ENCODE measurements at regions not wholly inside any gene's neighbourhood (a gene's known extent, or its start where the extent isn't known, plus 50 kb on each side); places are given as distances from the start of the nearest gene placed in this dataset.
A peak's percentile ranks its signal among the peaks of the same experiment; 100 is the strongest.

GRCh38 chr2:195563857-195564512 lies 93.0 kb upstream of the SLC39A10 start:
- peak overlapping the region in 6 of 8 donors; percentile 22 to 92 (median 80) for H3K27ac ChIP-seq
- WGBS, 5 donors: 73 to 85% (median 78%) methylated on average over 12 of the region's 12 CpGs
- no peaks in the 10 kb centered on the region for H3K9me3 ChIP-seq
- DNase-seq: peak; percentile 60
- H3K36me3 ChIP-seq: no peaks in the 10 kb centered on the region
- no peaks in the 10 kb centered on the region for H3K27me3 ChIP-seq (replicated peaks in 1 of 7)
- H3K4me1 ChIP-seq: peaks cover 23 to 71% (median 52%) of the 10 kb centered on the region in 6 donors
- peak overlapping the region in 1 of 8 donors; percentile 11 for H3K4me3 ChIP-seq
- intact Hi-C loops (cut with DNase I; ENCODE audit: low total_unique reads): no loop called here
- no peak for TF ChIP-seq CTCF (IDR thresholded peaks at IDR 0.05 in 8 of 11, conservative IDR thresholded peaks at IDR 0.05 in 3 of 11)
- TF ChIP-seq POLR2AphosphoS5 (IDR thresholded peaks at IDR 0.05): no peak
- TF ChIP-seq POLR2A (IDR thresholded peaks at IDR 0.05): no peak

GRCh38 chr2:195562570-195563566 lies 94.2 kb upstream of the SLC39A10 start:
- intact Hi-C loops (cut with DNase I; ENCODE audit: low total_unique reads): no loop called here
- WGBS, 5 donors: 63 to 79% (median 73%) methylated on average over 18 to 23 of the region's 28 CpGs
- Histone ChIP-seq H3K4me3 (peak overlapping the region in 1 of 8 donors; percentile 23), H3K4me1 (peaks cover 23 to 82% (median 59%) of the 10 kb centered on the region in 6 donors), H3K36me3 (no peaks in the 10 kb centered on the region), H3K27me3 (replicated peaks in 1 of 7) (no peaks in the 10 kb centered on the region), H3K27ac (peak overlapping the region; percentile 55 to 92 (median 86)), H3K9me3 (no peaks in the 10 kb centered on the region)
- TF ChIP-seq CTCF (IDR thresholded peaks at IDR 0.05 in 8 of 11, conservative IDR thresholded peaks at IDR 0.05 in 3 of 11) (no peak), POLR2A (IDR thresholded peaks at IDR 0.05) (no peak), POLR2AphosphoS5 (IDR thresholded peaks at IDR 0.05) (no peak)
- DNase-seq: peak; percentile 56

- Histone ChIP-seq H3K9me3 (no peaks in the 10 kb centered on the region), H3K4me3 (peak overlapping the region in 1 of 8 donors; percentile 23), H3K27ac (peak overlapping the region; percentile 73 to 92 (median 86)), H3K27me3 (replicated peaks in 1 of 7) (no peaks in the 10 kb centered on the region), H3K36me3 (no peaks in the 10 kb centered on the region), H3K4me1 (peaks cover 23 to 87% (median 59%) of the 10 kb centered on the region in 6 donors)
- intact Hi-C loops (cut with DNase I; ENCODE audit: low total_unique reads): no loop called here
- no peak for DNase-seq
- 69 to 78% (median 71%) methylated on average over 6 of the region's 6 CpGs for WGBS, 5 donors
- TF ChIP-seq CTCF (IDR thresholded peaks at IDR 0.05 in 8 of 11, conservative IDR thresholded peaks at IDR 0.05 in 3 of 11): no peak
- no peak for TF ChIP-seq POLR2AphosphoS5 (IDR thresholded peaks at IDR 0.05)
- TF ChIP-seq POLR2A (IDR thresholded peaks at IDR 0.05): no peak
These were observed 95.7 kb upstream of the SLC39A10 start for GRCh38 chr2:195561116-195561921.

All from spleen (tissue), 11 donors.